ENCODE measurements at regions not wholly inside any gene's neighbourhood (a gene's known extent, or its start where the extent isn't known, plus 50 kb on each side); places are given as distances from the start of the nearest gene placed in this dataset.

- TF ChIP-seq, protein P1, sequence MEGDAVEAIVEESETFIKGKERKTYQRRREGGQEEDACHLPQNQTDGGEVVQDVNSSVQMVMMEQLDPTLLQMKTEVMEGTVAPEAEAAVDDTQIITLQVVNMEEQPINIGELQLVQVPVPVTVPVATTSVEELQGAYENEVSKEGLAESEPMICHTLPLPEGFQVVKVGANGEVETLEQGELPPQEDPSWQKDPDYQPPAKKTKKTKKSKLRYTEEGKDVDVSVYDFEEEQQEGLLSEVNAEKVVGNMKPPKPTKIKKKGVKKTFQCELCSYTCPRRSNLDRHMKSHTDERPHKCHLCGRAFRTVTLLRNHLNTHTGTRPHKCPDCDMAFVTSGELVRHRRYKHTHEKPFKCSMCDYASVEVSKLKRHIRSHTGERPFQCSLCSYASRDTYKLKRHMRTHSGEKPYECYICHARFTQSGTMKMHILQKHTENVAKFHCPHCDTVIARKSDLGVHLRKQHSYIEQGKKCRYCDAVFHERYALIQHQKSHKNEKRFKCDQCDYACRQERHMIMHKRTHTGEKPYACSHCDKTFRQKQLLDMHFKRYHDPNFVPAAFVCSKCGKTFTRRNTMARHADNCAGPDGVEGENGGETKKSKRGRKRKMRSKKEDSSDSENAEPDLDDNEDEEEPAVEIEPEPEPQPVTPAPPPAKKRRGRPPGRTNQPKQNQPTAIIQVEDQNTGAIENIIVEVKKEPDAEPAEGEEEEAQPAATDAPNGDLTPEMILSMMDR (IDR thresholded peaks at IDR 0.05) = no peak
- no peak for TF ChIP-seq POLR2A (IDR thresholded peaks at IDR 0.05)
These were observed 103.8 kb downstream of the EFNB1 start for GRCh38 chrX:68932611-68933010.

Data from testis (tissue), 2 donors.